NCI-H82 (cell line): ENCODE measurements at regions not wholly inside any gene's neighbourhood (a gene's known extent, or its start where the extent isn't known, plus 50 kb on each side); places are given as distances from the start of the nearest gene placed in this dataset.
"Not testable (repeated sequence)": the region's sequence is repeated elsewhere in the genome, so short reads cannot be mapped to it uniquely, and the experiment has no call there.

ENCODE experiments used
- DNase-seq: peaks from one replicate; lab custom pipeline; 2025; lab: John Stamatoyannopoulos, UW

DNA sequence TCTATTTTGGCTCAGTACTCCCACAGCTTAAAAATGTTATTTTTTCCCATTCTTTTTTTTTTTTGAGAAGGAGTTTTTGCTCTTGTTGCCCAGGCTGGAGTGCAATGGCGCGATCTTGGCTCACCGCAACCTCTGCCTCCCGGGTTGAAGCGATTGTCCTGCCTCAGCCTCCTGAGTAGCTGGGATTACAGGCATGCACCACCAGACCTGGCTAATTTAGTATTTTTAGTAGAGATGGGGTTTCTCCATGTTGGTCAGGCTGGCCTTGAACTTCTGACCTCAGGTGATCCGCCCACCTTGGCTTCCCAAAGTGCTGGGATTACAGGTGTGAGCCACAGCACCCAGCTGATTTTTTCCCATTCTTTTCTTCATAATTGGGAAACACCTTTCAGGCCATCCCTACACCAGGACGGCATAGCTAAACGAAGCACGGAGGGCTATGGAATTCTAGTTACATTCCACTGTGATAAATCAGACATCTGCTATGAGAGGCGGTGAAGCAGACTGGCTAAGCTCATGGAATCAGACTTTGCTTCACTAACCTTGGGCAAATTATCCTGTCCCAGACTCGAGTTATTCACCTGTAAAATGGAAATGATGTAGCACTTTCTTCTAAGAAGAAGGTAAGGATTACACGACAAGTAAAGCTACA is 68.7 kb upstream of the ZFAND5 start:
- not testable (repeated sequence) for DNase-seq

- DNase-seq, result no peak
Measured at GRCh38 chr9:72431036-72431435, 66.0 kb upstream of the ZFAND5 start.

GRCh38 chr9:72428329-72428728 is 63.3 kb upstream of the ZFAND5 start:
- DNase-seq, result no peak

GRCh38 chr9:72427801-72428200 is 62.8 kb upstream of the ZFAND5 start:
- DNase-seq, result no peak

DNA sequence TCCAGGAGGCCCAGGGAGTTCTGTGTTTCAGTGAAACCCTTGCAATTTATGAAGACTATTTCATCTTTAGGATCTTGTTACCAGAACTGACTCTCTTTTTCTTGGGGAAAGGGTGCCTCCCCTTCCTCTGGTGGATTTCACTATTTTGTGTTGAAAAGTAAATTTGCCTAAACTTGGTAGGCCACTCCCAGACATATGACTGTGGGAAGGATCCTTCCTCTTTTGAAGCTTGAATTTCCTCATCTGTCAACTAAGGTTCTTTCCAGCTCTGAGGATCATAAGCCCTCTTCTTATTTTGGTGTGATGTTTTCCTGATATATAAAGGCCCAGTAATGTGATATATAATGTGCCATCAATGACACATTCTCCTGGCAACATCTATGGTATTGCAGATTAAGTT is 59.1 kb upstream of the ZFAND5 start:
- DNase-seq, result no peak

DNA sequence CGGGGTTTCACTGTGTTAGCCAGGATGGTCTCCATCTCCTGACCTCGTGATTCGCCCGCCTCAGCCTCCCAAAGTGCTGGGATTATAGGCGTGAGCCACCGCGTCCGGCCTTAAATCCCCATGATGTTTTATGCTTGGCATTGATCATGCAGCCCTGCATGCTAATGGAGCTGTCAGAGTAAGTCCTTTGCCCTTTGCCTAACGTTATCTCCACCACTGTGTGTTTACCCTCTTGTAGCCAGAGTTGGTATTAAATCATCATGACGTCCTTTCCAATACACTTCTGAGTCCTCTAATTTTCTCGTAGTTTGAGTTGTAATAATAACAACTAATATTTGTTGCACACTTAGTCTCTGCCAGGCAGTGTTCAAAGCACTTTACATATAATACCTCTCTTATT is 57.2 kb upstream of the ZFAND5 start:
- no peak for DNase-seq

GRCh38 chr9:72420783-72421182 is 55.8 kb upstream of the ZFAND5 start:
- no peak for DNase-seq

GRCh38 chr9:72415948-72416347 is 50.9 kb upstream of the ZFAND5 start:
- no peak for DNase-seq

DNA sequence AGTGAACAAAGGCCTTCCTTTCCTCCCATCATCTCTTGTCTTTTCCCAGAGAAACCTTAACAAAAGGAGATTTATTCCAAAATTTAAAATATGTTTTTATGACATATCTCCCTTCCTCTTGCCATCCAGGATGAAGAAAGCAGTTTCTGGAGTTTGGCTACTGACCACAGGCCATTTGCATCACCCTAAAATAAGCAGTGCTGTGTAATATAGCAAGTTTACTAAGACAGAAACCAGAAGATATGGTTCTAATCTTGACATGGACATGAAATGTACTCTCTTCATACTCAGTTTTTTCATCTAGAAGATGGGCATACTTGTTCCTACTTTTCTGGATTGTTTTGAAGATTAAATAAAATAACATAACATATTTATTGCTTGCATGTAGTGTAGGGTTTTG is 50.2 kb upstream of the ZFAND5 start:
- DNase-seq, result no peak
